HG03280 (cell line): ENCODE measurements at regions not wholly inside any gene's neighbourhood (a gene's known extent, or its start where the extent isn't known, plus 50 kb on each side); places are given as distances from the start of the nearest gene placed in this dataset.
A peak's percentile ranks its signal among the peaks of the same experiment; 100 is the strongest.
"Not testable (repeated sequence)": the region's sequence is repeated elsewhere in the genome, so short reads cannot be mapped to it uniquely, and the experiment has no call there.

Experiments
- ATAC-seq: cut with Tn5 transposase; IDR thresholded peaks from one replicate; pipeline ENCODE4 v1.9.1; 2021; ENCODE audit warnings: mild to moderate bottlenecking, moderate library complexity; ENCODE audit not compliant: unreplicated experiment

- ATAC-seq, result not testable (repeated sequence)
Measured at GRCh38 chr17:33959098-33959497, 296.0 kb upstream of the CCL2 start.

DNA sequence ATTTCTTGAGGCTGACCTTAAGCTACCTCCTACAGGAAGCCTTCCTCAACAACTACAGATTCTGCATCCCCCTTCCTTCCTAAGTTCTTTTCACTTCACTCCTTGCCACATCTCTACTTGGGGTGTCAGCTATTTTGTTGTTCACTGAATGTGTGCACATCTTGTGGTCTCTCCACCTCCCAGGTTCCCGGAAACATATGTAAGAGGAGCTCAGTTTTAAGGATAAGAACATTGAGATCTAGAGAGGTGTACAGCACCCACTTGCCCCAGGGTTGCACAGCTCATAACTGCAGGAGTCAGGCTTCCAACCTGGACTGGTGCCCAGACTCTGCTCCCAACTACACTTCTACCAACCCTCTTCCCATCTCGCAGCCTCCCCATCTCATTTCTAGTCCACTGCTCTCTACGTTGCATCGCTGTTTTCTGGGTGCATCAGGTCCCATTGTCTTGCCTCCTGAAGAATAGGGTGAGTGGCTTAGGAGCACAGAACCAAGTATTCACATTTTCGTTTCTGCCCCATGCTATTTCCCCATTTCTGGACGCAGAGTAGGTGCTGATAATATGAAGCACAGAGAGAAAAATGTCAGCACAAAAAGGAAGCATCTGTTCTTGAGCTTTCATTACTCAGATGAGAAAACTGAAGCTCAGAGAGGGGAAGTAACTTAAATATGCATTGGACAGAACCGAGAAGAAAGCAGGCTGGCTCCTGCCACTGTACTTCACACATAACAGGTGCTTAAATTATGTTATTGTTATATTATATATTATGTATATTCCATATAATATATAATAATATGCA, 292.0 kb upstream of the CCL2 start:
- ATAC-seq, result no peak

GRCh38 chr17:33964344-33964979, 290.6 kb upstream of the CCL2 start:
- ATAC-seq, result peak; percentile 81

DNA sequence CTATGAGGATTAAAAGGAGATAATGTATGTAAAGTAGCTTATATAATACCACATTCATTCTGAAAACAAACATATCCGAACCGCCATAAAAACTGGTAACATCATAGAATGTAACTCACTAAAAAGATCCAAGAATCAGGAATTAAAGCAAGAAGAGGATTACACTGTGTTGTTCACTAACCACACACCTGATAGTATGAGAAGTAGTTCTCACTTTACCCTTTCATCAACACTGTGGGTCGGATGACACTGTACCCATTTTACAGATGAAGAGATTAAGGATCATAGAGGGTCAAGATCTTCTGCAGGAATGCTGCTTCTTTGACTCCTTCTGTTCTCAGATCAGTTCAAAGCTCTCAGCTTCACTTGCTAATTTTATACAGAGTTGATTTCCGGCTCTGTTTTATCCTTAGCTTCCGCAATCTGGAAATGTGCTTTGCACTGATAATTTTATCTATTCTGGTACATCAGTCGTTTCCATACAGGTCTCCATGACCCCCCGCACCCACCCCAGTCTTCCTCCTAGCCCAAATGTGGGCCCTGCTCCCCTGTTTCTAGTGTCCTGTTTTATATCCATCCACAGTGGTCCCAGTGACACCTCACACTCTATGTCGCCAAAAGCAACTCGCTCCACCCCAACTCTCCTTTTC, 288.6 kb upstream of the CCL2 start:
- no peak for ATAC-seq

DNA sequence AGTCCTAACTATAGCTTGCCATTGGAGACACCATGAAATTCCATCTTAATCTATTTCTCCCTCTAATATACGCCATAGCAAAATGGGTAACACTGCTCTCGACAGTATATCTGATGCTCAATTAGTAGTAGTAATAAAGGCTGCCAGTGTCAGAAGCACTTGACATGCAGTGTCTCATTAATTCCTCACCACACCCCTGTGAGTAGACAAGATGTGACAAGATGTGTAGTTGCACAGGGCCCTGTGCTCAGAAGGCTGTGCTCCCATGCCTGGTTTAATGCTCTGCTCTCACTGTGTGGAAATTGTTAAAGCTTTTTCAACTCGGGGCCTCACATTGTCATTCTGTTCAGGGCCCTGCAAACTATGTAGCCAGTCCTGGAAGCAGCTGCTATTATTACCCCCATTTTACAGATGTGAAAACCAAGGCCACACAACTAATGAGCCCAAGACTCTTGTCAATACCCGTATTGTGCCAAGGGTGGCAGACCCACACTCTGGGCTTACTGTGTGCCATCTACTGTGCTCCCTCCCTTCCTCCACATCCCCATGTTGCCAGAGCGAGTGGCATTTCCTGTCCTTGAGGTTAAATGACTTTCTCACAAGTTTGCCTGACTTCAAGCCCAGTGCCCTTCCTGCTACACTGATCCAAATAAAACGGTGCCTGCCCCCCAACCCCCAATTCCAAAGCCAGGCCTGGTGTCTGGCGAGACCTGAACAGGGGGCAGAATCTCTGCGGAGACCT, 287.3 kb upstream of the CCL2 start:
- no peak for ATAC-seq

DNA sequence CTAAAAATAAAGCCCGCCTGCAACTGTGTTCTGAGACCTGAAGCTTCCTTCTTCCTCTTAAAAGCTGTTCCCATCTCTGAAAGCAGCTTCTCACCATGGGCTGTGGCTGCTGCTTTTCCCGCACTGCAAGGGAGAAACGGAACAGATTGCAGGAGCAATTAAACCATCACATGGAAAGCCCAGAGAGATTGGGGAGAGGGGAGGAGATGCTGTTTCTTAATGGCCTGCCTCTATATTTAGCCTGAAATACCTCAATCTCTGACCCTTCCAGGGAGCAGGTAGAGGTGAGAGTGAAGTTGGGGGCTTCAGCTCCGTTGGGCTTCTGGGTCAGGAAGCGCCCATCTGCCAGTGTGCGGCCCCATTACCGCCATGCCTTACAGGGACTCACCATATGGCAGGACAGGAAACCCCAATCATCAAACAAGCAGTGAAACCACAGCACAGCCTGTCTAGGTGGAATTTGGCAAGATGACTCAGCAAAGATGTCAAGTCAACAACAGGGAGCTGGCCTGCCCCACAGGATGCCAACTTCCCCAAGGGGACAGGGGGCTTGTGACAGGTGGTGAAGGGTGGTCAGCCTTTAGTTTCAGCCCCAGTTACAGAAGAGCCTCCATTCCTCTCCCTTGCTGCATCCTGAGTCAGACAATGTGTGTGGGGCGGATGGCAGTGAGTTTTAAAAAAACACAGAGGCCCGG, 286.6 kb upstream of the CCL2 start:
- ATAC-seq, result no peak

- no peak for ATAC-seq
Measured at GRCh38 chr17:33970279-33970678, 284.8 kb upstream of the CCL2 start.

- no peak for ATAC-seq
Measured at GRCh38 chr17:33972763-33973162, 282.3 kb upstream of the CCL2 start.

DNA sequence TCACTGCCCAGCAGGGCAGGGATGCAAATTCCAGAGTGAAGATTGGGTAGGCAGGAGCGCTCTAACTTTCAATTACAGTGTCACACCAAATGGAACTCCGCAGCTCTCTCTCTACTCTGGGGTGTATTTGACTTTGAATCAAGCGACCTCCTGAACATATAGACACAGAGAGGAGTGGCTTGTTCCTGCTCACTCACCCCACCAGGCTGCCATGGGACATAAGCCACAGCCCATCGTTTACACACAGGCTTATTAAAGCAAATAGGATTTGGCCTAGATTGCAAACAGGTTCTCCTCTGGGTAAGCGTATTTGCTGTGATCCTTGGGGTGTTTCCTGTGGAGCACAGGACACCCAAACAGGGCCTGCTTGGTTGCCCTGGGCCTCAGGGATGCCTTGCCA, 281.6 kb upstream of the CCL2 start:
- no peak for ATAC-seq

GRCh38 chr17:33974276-33974675, 280.8 kb upstream of the CCL2 start:
- no peak for ATAC-seq

DNA sequence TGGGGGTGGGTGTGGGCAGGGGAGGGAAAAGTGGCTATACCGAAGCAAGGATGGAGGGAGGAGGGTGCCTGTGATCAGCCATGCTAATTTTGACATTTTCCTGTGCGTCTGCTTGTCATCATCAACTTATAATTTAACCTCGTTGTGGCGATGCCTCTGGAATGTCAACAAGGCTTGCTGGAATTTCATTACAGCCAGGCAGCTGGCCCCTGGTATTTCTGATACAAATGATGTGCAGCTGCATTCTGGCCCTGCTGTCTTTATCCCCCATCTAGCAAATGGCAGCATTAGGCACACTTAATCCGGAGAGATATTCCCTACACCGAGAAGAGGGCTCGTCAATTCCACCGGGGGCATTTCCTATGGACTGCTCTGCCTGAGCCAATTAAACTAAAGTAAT, 278.3 kb upstream of the CCL2 start:
- no peak for ATAC-seq

- no peak for ATAC-seq
Measured at GRCh38 chr17:33977729-33978514, 277.2 kb upstream of the CCL2 start.

DNA sequence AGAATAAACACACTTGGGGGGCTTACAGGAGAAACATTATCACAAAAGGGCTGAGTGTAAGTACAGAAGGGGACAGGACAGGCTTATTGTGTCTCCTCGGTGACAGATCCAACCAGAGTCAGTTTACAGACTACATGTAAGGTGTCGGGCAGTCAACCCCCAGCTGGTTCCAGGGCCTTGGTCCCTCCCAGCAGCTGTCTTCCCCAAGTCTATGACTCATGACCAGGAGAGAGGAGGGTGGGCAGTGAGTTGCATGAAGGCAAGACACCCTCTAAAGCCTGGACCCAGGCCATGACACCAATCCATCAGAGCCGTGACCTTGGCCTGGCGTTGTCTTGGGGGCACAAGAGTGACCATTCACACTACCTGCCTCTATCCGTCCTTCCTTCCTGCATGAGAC, 276.2 kb upstream of the CCL2 start:
- no peak for ATAC-seq

DNA sequence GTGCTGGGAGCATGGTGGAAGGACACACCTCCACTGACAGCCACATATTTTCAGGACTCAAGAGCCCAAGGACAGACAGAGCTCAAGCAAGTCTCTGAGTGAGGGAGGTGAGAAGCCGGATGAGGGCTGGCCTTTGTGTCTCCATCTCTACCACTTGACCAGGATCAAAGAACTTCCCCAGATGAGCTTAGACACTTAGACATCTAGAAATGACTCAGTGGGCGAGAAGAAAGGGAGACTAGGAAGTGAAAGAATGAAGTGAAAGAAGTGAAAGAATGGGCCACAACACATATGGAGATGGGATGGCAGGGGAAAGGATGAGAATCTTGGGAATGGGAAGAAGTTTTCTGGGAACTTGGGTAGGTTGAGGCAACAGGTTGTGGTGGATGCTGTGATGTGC, 274.9 kb upstream of the CCL2 start:
- no peak for ATAC-seq

- no peak for ATAC-seq
Measured at GRCh38 chr17:33981711-33982601, 273.1 kb upstream of the CCL2 start.

DNA sequence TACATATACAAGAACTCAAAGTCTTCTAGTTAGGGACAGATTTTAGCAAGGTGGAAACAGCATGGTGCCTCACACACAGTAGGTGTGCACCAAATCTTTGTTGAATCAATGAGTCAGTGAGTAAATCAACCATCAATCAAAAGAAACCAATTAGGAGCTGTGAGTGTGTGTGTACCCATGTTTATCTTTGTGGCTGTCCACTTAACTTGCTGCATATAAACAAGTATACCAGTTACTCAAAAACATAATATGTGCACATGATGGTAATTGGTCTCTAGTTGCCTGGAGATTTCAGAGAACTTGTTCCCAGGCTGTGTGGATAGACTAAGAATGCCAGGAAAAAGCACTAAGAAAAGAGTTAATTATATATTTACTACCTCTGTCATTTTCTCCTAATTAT, 272.2 kb upstream of the CCL2 start:
- ATAC-seq, result no peak

GRCh38 chr17:33983824-33984574, 271.1 kb upstream of the CCL2 start:
- no peak for ATAC-seq

GRCh38 chr17:33986088-33986487, 269.0 kb upstream of the CCL2 start:
- ATAC-seq, result no peak
